ENCODE measurements at regions not wholly inside any gene's neighbourhood (a gene's known extent, or its start where the extent isn't known, plus 50 kb on each side); places are given as distances from the start of the nearest gene placed in this dataset.
"Not testable (repeated sequence)": the region's sequence is repeated elsewhere in the genome, so short reads cannot be mapped to it uniquely, and the experiment has no call there.

GRCh38 chr5:108579236-108579635 is 168.5 kb upstream of the FER start:
- FAIRE-seq, result no peak

GRCh38 chr5:108578791-108579190 is 168.9 kb upstream of the FER start:
- TF ChIP-seq TAF1 (IDR thresholded peaks at IDR 0.05; ENCODE audit: borderline replicate concordance, low read depth, low read length) (no peak), POLR2AphosphoS5 (IDR thresholded peaks at IDR 0.05; ENCODE audit: low read depth, low read length) (no peak), POLR2A (IDR thresholded peaks at IDR 0.05; ENCODE audit: low read depth, low read length) (no peak)
- DNase-seq (ENCODE audit: insufficient read length) (no peak), FAIRE-seq (no peak)

More at GRCh38 chr5:108579236-108579635, 168.5 kb upstream of the FER start:
- DNase-seq (ENCODE audit: insufficient read length), result no peak
- TF ChIP-seq POLR2AphosphoS5 (IDR thresholded peaks at IDR 0.05; ENCODE audit: low read depth, low read length) (no peak), TAF1 (IDR thresholded peaks at IDR 0.05; ENCODE audit: borderline replicate concordance, low read depth, low read length) (no peak), POLR2A (IDR thresholded peaks at IDR 0.05; ENCODE audit: low read depth, low read length) (no peak)

GRCh38 chr5:108567429-108567828 is 180.3 kb upstream of the FER start:
- no peak for TF ChIP-seq POLR2A (IDR thresholded peaks at IDR 0.05; ENCODE audit: low read depth, low read length)
- no peak for TF ChIP-seq POLR2AphosphoS5 (IDR thresholded peaks at IDR 0.05; ENCODE audit: low read depth, low read length)
- no peak for TF ChIP-seq TAF1 (IDR thresholded peaks at IDR 0.05; ENCODE audit: borderline replicate concordance, low read depth, low read length)
- no peak for DNase-seq (ENCODE audit: insufficient read length)
- FAIRE-seq, result no peak

- DNase-seq (ENCODE audit: insufficient read length) (no peak), FAIRE-seq (no peak)
- TF ChIP-seq POLR2AphosphoS5 (IDR thresholded peaks at IDR 0.05; ENCODE audit: low read depth, low read length), result no peak
- no peak for TF ChIP-seq TAF1 (IDR thresholded peaks at IDR 0.05; ENCODE audit: borderline replicate concordance, low read depth, low read length)
- TF ChIP-seq POLR2A (IDR thresholded peaks at IDR 0.05; ENCODE audit: low read depth, low read length), result no peak
Measured at GRCh38 chr5:108564441-108564840, 182.5 kb upstream of the FBXL17 start.

- FAIRE-seq (no peak), DNase-seq (ENCODE audit: insufficient read length) (no peak)
- no peak for TF ChIP-seq POLR2A (IDR thresholded peaks at IDR 0.05; ENCODE audit: low read depth, low read length)
- TF ChIP-seq TAF1 (IDR thresholded peaks at IDR 0.05; ENCODE audit: borderline replicate concordance, low read depth, low read length), result no peak
Measured at GRCh38 chr5:108562205-108562454, 180.2 kb upstream of the FBXL17 start.

- TF ChIP-seq POLR2AphosphoS5 (IDR thresholded peaks at IDR 0.05; ENCODE audit: low read depth, low read length) (no peak), TAF1 (IDR thresholded peaks at IDR 0.05; ENCODE audit: borderline replicate concordance, low read depth, low read length) (no peak), POLR2A (IDR thresholded peaks at IDR 0.05; ENCODE audit: low read depth, low read length) (no peak)
- DNase-seq (ENCODE audit: insufficient read length) (no peak), FAIRE-seq (no peak)
Measured at GRCh38 chr5:108561416-108562204, 179.7 kb upstream of the FBXL17 start.

- no peak for TF ChIP-seq TAF1 (IDR thresholded peaks at IDR 0.05; ENCODE audit: borderline replicate concordance, low read depth, low read length)
- no peak for TF ChIP-seq POLR2AphosphoS5 (IDR thresholded peaks at IDR 0.05; ENCODE audit: low read depth, low read length)
- TF ChIP-seq POLR2A (IDR thresholded peaks at IDR 0.05; ENCODE audit: low read depth, low read length), result no peak
- no peak for FAIRE-seq
- no peak for DNase-seq (ENCODE audit: insufficient read length)
Measured at GRCh38 chr5:108560581-108560980, 178.7 kb upstream of the FBXL17 start.

- DNase-seq (ENCODE audit: insufficient read length) (no peak), FAIRE-seq (no peak)
- TF ChIP-seq POLR2AphosphoS5 (IDR thresholded peaks at IDR 0.05; ENCODE audit: low read depth, low read length) (no peak), POLR2A (IDR thresholded peaks at IDR 0.05; ENCODE audit: low read depth, low read length) (no peak), TAF1 (IDR thresholded peaks at IDR 0.05; ENCODE audit: borderline replicate concordance, low read depth, low read length) (no peak)
Measured at GRCh38 chr5:108560166-108560565, 178.3 kb upstream of the FBXL17 start.

- not testable (repeated sequence) for FAIRE-seq; DNase-seq (ENCODE audit: insufficient read length)
Measured at GRCh38 chr5:108558840-108559239, 176.9 kb upstream of the FBXL17 start.

- not testable (repeated sequence) for DNase-seq (ENCODE audit: insufficient read length); FAIRE-seq
Measured at GRCh38 chr5:108558142-108558541, 176.2 kb upstream of the FBXL17 start.

GRCh38 chr5:108557686-108558085 is 175.8 kb upstream of the FBXL17 start:
- no peak for TF ChIP-seq TAF1 (IDR thresholded peaks at IDR 0.05; ENCODE audit: borderline replicate concordance, low read depth, low read length)
- TF ChIP-seq POLR2AphosphoS5 (IDR thresholded peaks at IDR 0.05; ENCODE audit: low read depth, low read length), result no peak
- no peak for TF ChIP-seq POLR2A (IDR thresholded peaks at IDR 0.05; ENCODE audit: low read depth, low read length)
- FAIRE-seq (peak; percentile 50), DNase-seq (ENCODE audit: insufficient read length) (no peak)

- no peak for FAIRE-seq
- TF ChIP-seq TAF1 (IDR thresholded peaks at IDR 0.05; ENCODE audit: borderline replicate concordance, low read depth, low read length) (no peak), POLR2AphosphoS5 (IDR thresholded peaks at IDR 0.05; ENCODE audit: low read depth, low read length) (no peak), POLR2A (IDR thresholded peaks at IDR 0.05; ENCODE audit: low read depth, low read length) (no peak)
- no peak for DNase-seq (ENCODE audit: insufficient read length)
Measured at GRCh38 chr5:108556441-108557145, 174.7 kb upstream of the FBXL17 start.

Measured in GM12892 (cell line).